GM23248 (cell line): ENCODE measurements at regions not wholly inside any gene's neighbourhood (a gene's known extent, or its start where the extent isn't known, plus 50 kb on each side); places are given as distances from the start of the nearest gene placed in this dataset.
"Not testable (repeated sequence)": the region's sequence is repeated elsewhere in the genome, so short reads cannot be mapped to it uniquely, and the experiment has no call there.

Experiments
- DNase-seq: peaks from one replicate; pipeline ENCODE4 v3.0.0-alpha.2; 2015
- H2AFZ ChIP-seq: fragments of 200-600 bp; sonication (generic); 2 replicates; pipeline ENCODE4 v1.6.1; 2016; ENCODE audit warnings: antibody characterized with exemption
- H3F3A ChIP-seq: fragments of 200-600 bp; sonication (generic); 2 replicates; pipeline ENCODE4 v1.6.1; 2016; ENCODE audit warnings: mild to moderate bottlenecking, antibody characterized with exemption, mixed run types; ENCODE audit not compliant: insufficient read depth
- H3K27ac ChIP-seq: fragments of 200-600 bp; sonication (generic); 2 replicates; pipeline ENCODE4 v1.5.1; 2016; ENCODE audit warnings: mild to moderate bottlenecking
- H3K27me3 ChIP-seq: fragments of 200-600 bp; sonication (generic); replicated peaks from 2 replicates; pipeline ENCODE4 v1.6.1; 2016; ENCODE audit warnings: mild to moderate bottlenecking; ENCODE audit not compliant: insufficient read depth
- H3K36me3 ChIP-seq: fragments of 200-600 bp; sonication (generic); 2 replicates; pipeline ENCODE4 v1.6.1; 2016; ENCODE audit warnings: low read depth, mild to moderate bottlenecking
- H3K4me1 ChIP-seq: fragments of 200-600 bp; sonication (generic); 2 replicates; pipeline ENCODE4 v1.6.1; 2016; ENCODE audit warnings: mild to moderate bottlenecking; ENCODE audit not compliant: insufficient read depth
- H3K4me2 ChIP-seq: fragments of 200-600 bp; sonication (generic); one replicate; pipeline ENCODE4 v1.6.1; 2016; ENCODE audit warnings: mild to moderate bottlenecking; ENCODE audit not compliant: unreplicated experiment
- H3K4me3 ChIP-seq: fragments of 200-600 bp; sonication (generic); 2 replicates; pipeline ENCODE4 v1.5.1; 2016; ENCODE audit warnings: mild to moderate bottlenecking
- H3K79me2 ChIP-seq: fragments of 200-600 bp; sonication (generic); 2 replicates; pipeline ENCODE4 v1.6.1; 2016; ENCODE audit warnings: mild to moderate bottlenecking; ENCODE audit not compliant: insufficient read depth
- H3K9ac ChIP-seq: fragments of 200-600 bp; sonication (generic); 2 replicates; pipeline ENCODE4 v1.6.1; 2016; ENCODE audit warnings: mild to moderate bottlenecking
- H3K9me2 ChIP-seq: fragments of 200-600 bp; sonication (generic); 2 replicates; pipeline ENCODE4 v1.6.1; 2016; ENCODE audit warnings: mixed run types, mild to moderate bottlenecking, moderate library complexity; ENCODE audit not compliant: insufficient read depth
- H3K9me3 ChIP-seq: fragments of 200-600 bp; sonication (generic); one replicate; pipeline ENCODE4 v1.6.1; 2017; ENCODE audit warnings: low read depth
- H4K20me1 ChIP-seq: fragments of 200-600 bp; sonication (generic); 2 replicates; pipeline ENCODE4 v1.6.0; 2016; ENCODE audit not compliant: insufficient read depth
- EZH2 ChIP-seq: fragments of 200-600 bp; sonication (generic); IDR thresholded peaks from 2 replicates; pipeline ENCODE4 v1.6.1; 2018; ENCODE audit warnings: antibody characterized with exemption, mild to moderate bottlenecking; ENCODE audit not compliant: insufficient read depth, poor library complexity, severe bottlenecking
- EZH2phosphoT487 ChIP-seq: fragments of 200-600 bp; sonication (generic); IDR thresholded peaks from 2 replicates; pipeline ENCODE4 v1.6.1; 2018; ENCODE audit warnings: antibody characterized with exemption, moderate library complexity, mild to moderate bottlenecking, low read depth; ENCODE audit not compliant: insufficient read depth
- WGBS, 2 experiments: methylation state at CpG; one replicate each; pipeline ENCODE4 v1.1.6; 2015 to 2017; ENCODE audit warnings: low lambda C conversion rate in 2 of 2, low coverage in 1 of 2; ENCODE audit errors: missing lambda C conversion rate in 2 of 2; 5-methylcytosine and 5-hydroxymethylcytosine counted together
- in situ Hi-C: fragments of 300-500 bp; cut with MboI; formaldehyde crosslinking; loops from 2 replicates; pipeline ENCODE4 v1.15.0; 2020

- Histone ChIP-seq H3K9ac (no peak overlapping the region), H3K4me3 (no peak overlapping the region), H3K4me2 (no peak overlapping the region), H3K4me1 (no peaks in the 10 kb centered on the region), H3K36me3 (no peaks in the 10 kb centered on the region), H3K9me3 (no peaks in the 10 kb centered on the region), H4K20me1 (no peaks in the 10 kb centered on the region), H3K27me3 (no peaks in the 10 kb centered on the region), H2AFZ (no peak overlapping the region), H3K27ac (no peak overlapping the region), H3K9me2 (no peaks in the 10 kb centered on the region), H3F3A (no peaks in the 10 kb centered on the region), H3K79me2 (no peaks in the 10 kb centered on the region)
- no peak for DNase-seq
- WGBS, 2 experiments, result 89 to 90% methylated on average over 5 of the region's 5 CpGs
- in situ Hi-C loops, result no loop called here
- TF ChIP-seq EZH2 (no peak), EZH2phosphoT487 (no peak)
These were observed 141.8 kb downstream of the LAT start for GRCh38 chr16:29126616-29127015.

DNA sequence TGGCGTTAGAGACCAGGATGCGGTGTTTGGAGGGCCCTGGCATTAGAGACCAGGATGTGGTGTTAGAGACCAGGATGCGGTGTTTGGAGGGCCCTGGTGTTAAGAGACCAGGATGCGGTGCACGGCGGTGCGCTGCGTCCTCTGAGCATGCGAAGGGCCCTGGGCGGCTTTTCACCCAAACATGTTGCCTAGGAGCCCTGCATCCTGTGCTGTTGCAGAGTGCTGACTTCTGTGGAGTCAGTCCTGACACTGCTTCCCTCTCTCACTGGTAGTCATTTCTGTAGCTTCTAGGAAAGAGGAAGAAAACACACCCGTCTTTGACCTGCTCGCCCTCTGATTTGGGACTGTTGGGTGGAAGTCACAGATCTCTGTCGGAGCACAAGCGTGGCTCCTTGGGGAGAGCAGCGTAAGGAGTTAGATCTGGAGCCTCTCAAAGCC is 141.2 kb downstream of the LAT start:
- Histone ChIP-seq H3K36me3 (no peaks in the 10 kb centered on the region), H4K20me1 (no peaks in the 10 kb centered on the region), H3K4me3 (no peak overlapping the region), H3K4me2 (no peak overlapping the region), H3F3A (no peaks in the 10 kb centered on the region), H3K9ac (no peak overlapping the region), H3K9me2 (no peaks in the 10 kb centered on the region), H2AFZ (no peak overlapping the region), H3K4me1 (no peaks in the 10 kb centered on the region), H3K79me2 (no peaks in the 10 kb centered on the region), H3K27me3 (no peaks in the 10 kb centered on the region), H3K27ac (no peak overlapping the region), H3K9me3 (no peaks in the 10 kb centered on the region)
- WGBS, 2 experiments, result 97 to 99% methylated on average over 15 of the region's 15 CpGs
- in situ Hi-C loops, result no loop called here
- TF ChIP-seq EZH2 (no peak), EZH2phosphoT487 (no peak)
- no peak for DNase-seq

- Histone ChIP-seq H3K27ac (no peak overlapping the region), H3K9me3 (no peaks in the 10 kb centered on the region), H2AFZ (no peak overlapping the region), H3K4me2 (no peak overlapping the region), H3K79me2 (no peaks in the 10 kb centered on the region), H3K27me3 (no peaks in the 10 kb centered on the region), H4K20me1 (no peaks in the 10 kb centered on the region), H3K36me3 (no peaks in the 10 kb centered on the region), H3K9ac (no peak overlapping the region), H3F3A (no peaks in the 10 kb centered on the region), H3K9me2 (no peaks in the 10 kb centered on the region), H3K4me3 (no peak overlapping the region), H3K4me1 (no peaks in the 10 kb centered on the region)
- no peak for TF ChIP-seq EZH2
- no peak for TF ChIP-seq EZH2phosphoT487
- in situ Hi-C loops, result no loop called here
- 94 to 98% methylated on average over 8 of the region's 8 CpGs for WGBS, 2 experiments
- no peak for DNase-seq
These were observed 140.0 kb downstream of the LAT start for GRCh38 chr16:29124828-29125227.

DNA sequence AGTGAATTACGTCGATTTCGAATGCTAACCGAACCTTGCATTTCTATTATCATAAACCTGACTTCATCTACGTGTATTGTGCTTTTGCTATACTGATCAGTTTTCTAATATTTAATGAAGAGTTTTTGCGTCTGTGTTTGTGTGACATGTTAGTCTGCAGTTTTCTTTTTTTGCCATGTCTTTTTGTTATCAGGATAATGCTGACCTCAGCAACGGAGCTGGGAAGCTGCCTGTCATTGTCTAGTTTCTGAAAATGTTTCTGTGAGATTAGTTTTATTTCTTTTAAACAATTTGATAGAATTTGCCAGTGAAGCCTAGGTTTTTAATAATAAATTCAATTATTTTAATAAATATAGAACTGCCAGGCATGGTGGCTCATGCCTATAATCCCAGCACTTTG is 139.3 kb downstream of the LAT start:
- H3K9me2 ChIP-seq, H3K4me3 ChIP-seq, DNase-seq, H3K27ac ChIP-seq, H3K4me1 ChIP-seq, H4K20me1 ChIP-seq, H2AFZ ChIP-seq, H3K4me2 ChIP-seq, H3K9ac ChIP-seq, H3F3A ChIP-seq, in situ Hi-C loops, H3K9me3 ChIP-seq, H3K79me2 ChIP-seq, H3K36me3 ChIP-seq, H3K27me3 ChIP-seq: not testable (repeated sequence)
- WGBS, 2 experiments, result 88 to 90% methylated on average over 7 of the region's 7 CpGs

DNA sequence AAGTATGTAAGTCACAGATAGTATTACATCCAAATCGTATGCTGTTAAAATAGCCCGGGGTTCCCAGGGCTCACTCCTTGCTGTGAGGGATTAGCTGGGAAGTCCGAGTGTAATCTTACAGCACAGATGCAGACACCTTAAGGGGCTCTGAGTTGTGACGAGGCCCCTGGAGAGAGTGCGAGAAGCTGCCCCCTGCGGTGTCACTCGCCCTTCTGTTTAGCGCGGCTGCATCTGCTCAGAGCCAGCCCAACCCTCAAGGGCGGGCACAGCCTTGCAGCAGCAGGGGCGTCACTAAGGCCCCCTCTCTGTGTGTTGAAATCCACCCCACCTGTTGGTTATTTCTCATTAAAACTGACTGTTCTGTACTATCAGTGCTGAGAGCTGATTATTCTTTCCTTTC is 135.8 kb downstream of the LAT start:
- DNase-seq, H3K9me2 ChIP-seq, H3K27me3 ChIP-seq, H3K36me3 ChIP-seq, H3K4me1 ChIP-seq, in situ Hi-C loops, H3K9me3 ChIP-seq, H3K79me2 ChIP-seq, H3F3A ChIP-seq, H2AFZ ChIP-seq, H3K9ac ChIP-seq, H3K4me2 ChIP-seq, H4K20me1 ChIP-seq, H3K27ac ChIP-seq, H3K4me3 ChIP-seq: not testable (repeated sequence)
- WGBS, 2 experiments, result 79 to 82% methylated on average over 11 of the region's 11 CpGs

- H3K4me3 ChIP-seq, H3K79me2 ChIP-seq, H3K9me3 ChIP-seq, H3K36me3 ChIP-seq, H3K4me2 ChIP-seq, H2AFZ ChIP-seq, H3F3A ChIP-seq, H3K27ac ChIP-seq, H3K9me2 ChIP-seq, in situ Hi-C loops, H3K27me3 ChIP-seq, H3K4me1 ChIP-seq, H4K20me1 ChIP-seq, H3K9ac ChIP-seq: not testable (repeated sequence)
- peak; percentile 10 for DNase-seq
- WGBS, 2 experiments, result 63 to 67% methylated on average over 15 of the region's 15 CpGs
These were observed 133.6 kb downstream of the LAT start for GRCh38 chr16:29118301-29118957.
